H1 (cell line): ENCODE measurements at regions not wholly inside any gene's neighbourhood (a gene's known extent, or its start where the extent isn't known, plus 50 kb on each side); places are given as distances from the start of the nearest gene placed in this dataset.

Experiments used
- CTCF ChIA-PET: fragments of 300-600 bp; sonication (Branson Sonifier 250); formaldehyde crosslinking; loops from one replicate; lab custom pipeline; 2021; ENCODE audit not compliant: partially characterized antibody; lab: Charles Lee
- POLR2A ChIA-PET: fragments of 300-600 bp; sonication (Branson Sonifier 250); formaldehyde crosslinking; loops from one replicate; lab custom pipeline; 2021; ENCODE audit warnings: inconsistent platforms; ENCODE audit not compliant: partially characterized antibody; lab: Charles Lee
- DNase-seq, 2 experiments: peaks; one replicate each; pipeline versions ENCODE4 v3.0.0 to v3.0.0-alpha.2; 2010 to 2022; ENCODE audit warnings: low spot score in 2 of 2, low read depth in 1 of 2, mixed read lengths in 1 of 2
- FAIRE-seq: peaks from 2 replicates; lab custom pipeline; 2011; peaks lifted over from hg19 to GRCh38; lab: Jason Lieb, UNC
- H2AFZ ChIP-seq: 2 replicates; pipeline ENCODE4 v1.8.1; 2012; ENCODE audit warnings: low read length, inconsistent platforms
- H2AK5ac ChIP-seq: 2 replicates; pipeline ENCODE4 v1.6.1; 2013; ENCODE audit warnings: low read depth, low read length
- H2BK120ac ChIP-seq: replicated peaks from 2 replicates; pipeline ENCODE3; 2013; ENCODE audit warnings: low read depth, low read length, inconsistent platforms
- H2BK12ac ChIP-seq: 2 replicates; pipeline ENCODE4 v1.6.1; 2013; ENCODE audit warnings: low read depth, low read length
- H2BK15ac ChIP-seq: 2 replicates; pipeline ENCODE4 v1.6.1; 2013; ENCODE audit warnings: low read length
- H2BK20ac ChIP-seq: 2 replicates; pipeline ENCODE4 v1.6.1; 2013; ENCODE audit warnings: low read length
- H2BK5ac ChIP-seq: 2 replicates; pipeline ENCODE4 v1.6.1; 2013; ENCODE audit warnings: low read depth, low read length
- H3K14ac ChIP-seq: 2 replicates; pipeline ENCODE4 v1.6.1; 2013; ENCODE audit warnings: inconsistent platforms; ENCODE audit not compliant: insufficient read length
- H3K18ac ChIP-seq: 2 replicates; pipeline ENCODE4 v1.6.1; 2013; ENCODE audit warnings: low read length; ENCODE audit errors: extremely low read depth
- H3K23ac ChIP-seq: 2 replicates; pipeline ENCODE4 v1.6.1; 2013; ENCODE audit warnings: inconsistent platforms; ENCODE audit not compliant: insufficient read length
- H3K23me2 ChIP-seq: 2 replicates; pipeline ENCODE4 v1.6.1; 2013; ENCODE audit warnings: low read depth, low read length
- H3K27ac ChIP-seq: 2 replicates; pipeline ENCODE4 v1.6.1; 2011; ENCODE audit warnings: low read depth, low read length, inconsistent platforms
- H3K27me3 ChIP-seq, 4 experiments: replicated peaks in 1 of 4; 1 replicate in 1 of 4; 2 replicates in 3 of 4; pipeline versions ENCODE4 v1.6.1 to v1.8.1; 2011 to 2013; ENCODE audit warnings: low read length in 3 of 4, mild to moderate bottlenecking in 3 of 4, inconsistent platforms in 2 of 4, mixed read lengths in 2 of 4, moderate library complexity in 1 of 4; ENCODE audit not compliant: control insufficient read depth in 3 of 4, insufficient read depth in 3 of 4; ENCODE audit errors: extremely low read depth in 1 of 4
- H3K36me3 ChIP-seq, 4 experiments: 2 replicates each; pipeline versions ENCODE4 v1.6.1 to v1.8.1; 2011 to 2013; ENCODE audit warnings: mild to moderate bottlenecking in 4 of 4, low read length in 3 of 4, moderate library complexity in 2 of 4, control low read depth in 1 of 4, inconsistent platforms in 1 of 4; ENCODE audit not compliant: insufficient read depth in 4 of 4, control insufficient read depth in 2 of 4
- H3K4ac ChIP-seq: replicated peaks from 2 replicates; pipeline ENCODE3; 2013; ENCODE audit warnings: low read length, low read depth, mixed read lengths, inconsistent platforms; ENCODE audit not compliant: insufficient read length
- H3K4me1 ChIP-seq, 4 experiments: replicated peaks in 1 of 4; 1 replicate in 1 of 4; 2 replicates in 3 of 4; pipeline versions ENCODE4 v1.6.1 to v1.8.1; 2011 to 2013; ENCODE audit warnings: low read length in 3 of 4, inconsistent platforms in 2 of 4, mixed read lengths in 1 of 4; ENCODE audit not compliant: insufficient read depth in 4 of 4, control insufficient read depth in 3 of 4
- H3K4me2 ChIP-seq, 2 experiments: 2 replicates each; pipeline versions ENCODE4 v1.6.1 to v1.8.1; 2011 to 2013; ENCODE audit warnings: low read depth in 2 of 2, low read length in 2 of 2, control low read depth in 1 of 2, inconsistent platforms in 1 of 2, mild to moderate bottlenecking in 1 of 2; ENCODE audit not compliant: insufficient read depth in 1 of 2
- H3K4me3 ChIP-seq, 4 experiments: fragments of 200-600, 300-600 bp in 1 of 4; sonication (generic), shearing (Covaris generic), sonication (Bioruptor Twin) in 1 of 4; 2 replicates each; pipeline versions ENCODE4 v1.5.1 to v1.8.1; 2011 to 2016; ENCODE audit warnings: low read length in 4 of 4, low read depth in 3 of 4, control low read depth in 2 of 4, inconsistent platforms in 2 of 4, mild to moderate bottlenecking in 2 of 4, mixed read lengths in 1 of 4, moderate library complexity in 1 of 4; ENCODE audit not compliant: insufficient read depth in 2 of 4; ENCODE audit errors: extremely low read depth in 1 of 4
- H3K56ac ChIP-seq: replicated peaks from 2 replicates; pipeline ENCODE3; 2013; ENCODE audit warnings: low read depth, mild to moderate bottlenecking, mixed read lengths, low read length, inconsistent platforms; ENCODE audit not compliant: insufficient read length
- H3K79me1 ChIP-seq: 2 replicates; pipeline ENCODE4 v1.6.1; 2013; ENCODE audit warnings: low read depth, low read length, control low read depth
- H3K79me2 ChIP-seq, 2 experiments: 2 replicates each; pipeline versions ENCODE4 v1.6.1 to v1.8.1; 2012 to 2013; ENCODE audit warnings: low read length in 2 of 2, mild to moderate bottlenecking in 2 of 2, inconsistent platforms in 1 of 2; ENCODE audit not compliant: insufficient read depth in 2 of 2, control insufficient read depth in 1 of 2
- H3K9ac ChIP-seq, 4 experiments: replicated peaks in 1 of 4; 1 replicate in 1 of 4; 2 replicates in 3 of 4; pipeline versions ENCODE4 v1.6.1 to v1.8.1; 2011 to 2013; ENCODE audit warnings: low read depth in 3 of 4, low read length in 3 of 4, control low read depth in 2 of 4, mild to moderate bottlenecking in 2 of 4, moderate library complexity in 2 of 4, inconsistent platforms in 1 of 4; ENCODE audit errors: extremely low read depth in 1 of 4
- H3K9me3 ChIP-seq, 2 experiments: 2 replicates each; pipeline versions ENCODE4 v1.6.1 to v1.8.1; 2012 to 2013; ENCODE audit warnings: mild to moderate bottlenecking in 2 of 2, moderate library complexity in 2 of 2, control low read depth in 1 of 2, inconsistent platforms in 1 of 2, low read depth in 1 of 2, low read length in 1 of 2, mixed read lengths in 1 of 2; ENCODE audit not compliant: insufficient read depth in 2 of 2
- H4K20me1 ChIP-seq, 2 experiments: replicated peaks in 1 of 2; 2 replicates each; pipeline versions ENCODE3 to v1.8.1; 2011 to 2013; ENCODE audit warnings: inconsistent platforms in 2 of 2, low read length in 2 of 2, mild to moderate bottlenecking in 1 of 2; ENCODE audit not compliant: insufficient read depth in 2 of 2, control insufficient read depth in 1 of 2
- H4K5ac ChIP-seq: 2 replicates; pipeline ENCODE4 v1.6.1; 2013; ENCODE audit warnings: low read length, low read depth, mixed read lengths, inconsistent platforms; ENCODE audit not compliant: insufficient read length
- H4K8ac ChIP-seq: 2 replicates; pipeline ENCODE4 v1.8.0; 2013; ENCODE audit warnings: mild to moderate bottlenecking, moderate library complexity, low read length, inconsistent platforms; ENCODE audit not compliant: insufficient read depth; ENCODE audit errors: extremely low read depth
- H4K91ac ChIP-seq: replicated peaks from 2 replicates; pipeline ENCODE3; 2013; ENCODE audit warnings: low read length, mixed read lengths, inconsistent platforms; ENCODE audit not compliant: insufficient read length
- CTBP2 ChIP-seq: IDR thresholded peaks from 2 replicates; pipeline ENCODE4 v1.7.0; 2011; ENCODE audit warnings: borderline replicate concordance, mild to moderate bottlenecking, moderate library complexity, mixed read lengths, low read length; ENCODE audit not compliant: insufficient read depth, insufficient read length
- EZH2 ChIP-seq: fragments of 200-600 bp; sonication (generic); IDR thresholded peaks from 2 replicates; pipeline ENCODE4 v1.7.1; 2012; ENCODE audit warnings: low read depth, mild to moderate bottlenecking, moderate library complexity, low read length, inconsistent platforms; ENCODE audit not compliant: severe bottlenecking
- HDAC6 ChIP-seq: IDR thresholded peaks from one replicate; pipeline ENCODE4 v1.7.1; 2012; ENCODE audit warnings: low read depth, mild to moderate bottlenecking, inconsistent platforms, low read length, moderate library complexity
- KDM4A ChIP-seq: IDR thresholded peaks from one replicate; pipeline ENCODE4 v1.7.1; 2012; ENCODE audit warnings: low read depth, mild to moderate bottlenecking, moderate library complexity, low read length, inconsistent platforms; ENCODE audit not compliant: severe bottlenecking
- KDM5A ChIP-seq: fragments of 200-600 bp; IDR thresholded peaks from 2 replicates; pipeline ENCODE4 v1.7.1; 2012; ENCODE audit warnings: mild to moderate bottlenecking, low read length, inconsistent platforms, mixed read lengths
- MAFK ChIP-seq: IDR thresholded peaks from 2 replicates; pipeline ENCODE4 v1.6.1; 2012; ENCODE audit warnings: low read depth, mild to moderate bottlenecking, improper control_type of control experiment, low read length
- PHF8 ChIP-seq: fragments of 200-600 bp; sonication (generic); conservative IDR thresholded peaks from 2 replicates; pipeline ENCODE4 v1.7.1; 2012; ENCODE audit warnings: low read depth, mild to moderate bottlenecking, inconsistent platforms, low read length, moderate library complexity
- POLR2AphosphoS5 ChIP-seq: IDR thresholded peaks from 2 replicates; pipeline ENCODE4 v1.6.1; 2011; ENCODE audit warnings: low read depth, low read length
- POU5F1 ChIP-seq: IDR thresholded peaks from 2 replicates; pipeline ENCODE4 v1.6.1; 2011; ENCODE audit warnings: low read depth, mild to moderate bottlenecking, low read length, moderate library complexity
- RNF2 ChIP-seq: fragments of 200-900, 300-1000 bp; sonication (generic); IDR thresholded peaks from 2 replicates; pipeline ENCODE4 v1.7.1; 2016; ENCODE audit warnings: borderline replicate concordance, low read depth, mild to moderate bottlenecking, antibody characterized with exemption, low read length; ENCODE audit not compliant: poor library complexity, severe bottlenecking; ENCODE audit errors: missing control alignments
- SIN3A ChIP-seq, 2 experiments: IDR thresholded peaks in 1 of 2; conservative IDR thresholded peaks in 1 of 2; 2 replicates each; pipeline ENCODE4 v1.6.1; 2011 to 2012; ENCODE audit warnings: low read length in 2 of 2, improper control_type of control experiment in 1 of 2, low read depth in 1 of 2, mild to moderate bottlenecking in 1 of 2
- SRF ChIP-seq: IDR thresholded peaks from 2 replicates; pipeline ENCODE4 v1.6.1; 2011; ENCODE audit warnings: mild to moderate bottlenecking, low read depth, low read length, moderate library complexity
- whole genome bisulfite sequencing, 2 experiments: shearing (Covaris generic) in 1 of 2; methylation state at CpG; one replicate each; pipeline versions ENCODE4 v1.1.6 to v1.1.7; 2013 to 2015; ENCODE audit warnings: low lambda C conversion rate in 2 of 2, mixed read lengths in 2 of 2, inconsistent platforms in 1 of 2, low coverage in 1 of 2, missing lambda C conversion rate in 1 of 2; ENCODE audit not compliant: insufficient replicate concordance in 2 of 2, insufficient coverage in 1 of 2, insufficient read length in 1 of 2; ENCODE audit errors: extremely low coverage in 1 of 2, missing lambda C conversion rate in 1 of 2; 5-methylcytosine and 5-hydroxymethylcytosine counted together
- TF ChIP-seq, protein P1 (sequence below): IDR thresholded peaks from 2 replicates; pipeline ENCODE4 v1.6.1; 2011; ENCODE audit warnings: low read length, improper control_type of control experiment

DNA sequence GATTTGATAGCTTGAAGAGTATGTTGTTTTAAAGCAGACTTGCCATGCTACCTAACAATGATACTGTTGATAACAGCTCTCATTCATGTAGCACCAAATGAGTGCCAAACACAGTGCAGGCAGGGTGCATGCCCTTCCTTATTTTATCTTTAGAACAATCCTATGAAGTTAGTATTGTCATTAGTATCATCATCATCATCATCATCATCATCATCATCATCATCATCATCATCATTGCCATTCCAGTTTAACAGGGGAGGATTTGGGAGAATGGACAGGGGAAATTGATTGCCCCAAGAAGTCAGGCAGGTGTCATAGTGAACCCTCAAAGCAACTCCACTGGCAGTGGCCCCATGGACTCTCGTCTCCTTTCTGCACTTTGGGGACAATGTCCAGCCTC lies 734.9 kb downstream of the VRK1 start:
- Histone ChIP-seq H3K4me3 (no peak overlapping the region), H3K36me3 (no peaks in the 10 kb centered on the region; a peak in 1 of 8 replicates), H3K79me2 (no peaks in the 10 kb centered on the region), H2AFZ (no peak overlapping the region), H3K4me2 (no peak overlapping the region), H3K9ac (no peak overlapping the region), H3K18ac (no peak overlapping the region), H2BK20ac (no peak overlapping the region), H3K23me2 (peaks cover 2% of the 10 kb centered on the region), H2BK15ac (no peak overlapping the region), H4K8ac (no peak overlapping the region), H3K4me1 (no peaks in the 10 kb centered on the region), H2AK5ac (no peak overlapping the region), H3K56ac (no peak overlapping the region), H3K23ac (no peak overlapping the region), H4K5ac (no peak overlapping the region), H2BK120ac (no peak overlapping the region), H3K4ac (no peak overlapping the region), H3K27me3 (no peaks in the 10 kb centered on the region), H3K79me1 (no peaks in the 10 kb centered on the region), H2BK5ac (no peak overlapping the region), H2BK12ac (no peak overlapping the region), H4K91ac (no peak overlapping the region), H3K9me3 (no peaks in the 10 kb centered on the region), H3K27ac (no peak overlapping the region), H3K14ac (no peak overlapping the region), H4K20me1 (no peaks in the 10 kb centered on the region)
- ChIA-PET POLR2A (no interaction called here), CTCF (interaction anchor here (0.6 kb wide), 1 partner anchor 308 kb away, joined by 3 read pairs; no protein-coding TSS in a partner anchor)
- DNase-seq (no peak), FAIRE-seq (no peak)
- WGBS, 2 experiments, result 91% methylated on average over 1 of the region's 1 CpG; no CpG with 5 or more reads in 1 of the 2 experiments
- TF ChIP-seq POLR2AphosphoS5, result no peak
- TF ChIP-seq MAFK, result no peak
- no peak for TF ChIP-seq KDM5A
- no peak for TF ChIP-seq CTBP2
- no peak for TF ChIP-seq POU5F1
- no peak for TF ChIP-seq KDM4A
- no peak for TF ChIP-seq HDAC6
- no peak for TF ChIP-seq PHF8
- TF ChIP-seq SIN3A (conservative IDR thresholded peaks at IDR 0.05 in 1 of 2, IDR thresholded peaks at IDR 0.05 in 1 of 2; ENCODE audit: low read depth in 1 of 2, low read length in 2 of 2), result no peak
- no peak for TF ChIP-seq EZH2
- TF ChIP-seq RNF2, result no peak
- TF ChIP-seq, protein P1, sequence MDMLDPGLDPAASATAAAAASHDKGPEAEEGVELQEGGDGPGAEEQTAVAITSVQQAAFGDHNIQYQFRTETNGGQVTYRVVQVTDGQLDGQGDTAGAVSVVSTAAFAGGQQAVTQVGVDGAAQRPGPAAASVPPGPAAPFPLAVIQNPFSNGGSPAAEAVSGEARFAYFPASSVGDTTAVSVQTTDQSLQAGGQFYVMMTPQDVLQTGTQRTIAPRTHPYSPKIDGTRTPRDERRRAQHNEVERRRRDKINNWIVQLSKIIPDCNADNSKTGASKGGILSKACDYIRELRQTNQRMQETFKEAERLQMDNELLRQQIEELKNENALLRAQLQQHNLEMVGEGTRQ, result no peak
- no peak for TF ChIP-seq SRF
